ENCODE measurements at regions not wholly inside any gene's neighbourhood (a gene's known extent, or its start where the extent isn't known, plus 50 kb on each side); places are given as distances from the start of the nearest gene placed in this dataset.

GRCh38 chr9:106728860-106729259 is 134.1 kb upstream of the ZNF462 start:
- DNase-seq (ENCODE audit: low read depth, low spot score) (no peak), FAIRE-seq (no peak)
- H3K27me3 ChIP-seq (ENCODE audit: control insufficient read depth, extremely low read depth, insufficient read depth, low read length), result no peaks in the 10 kb centered on the region
- no peaks in the 10 kb centered on the region for H3K36me3 ChIP-seq (ENCODE audit: control insufficient read depth in 2 of 2, extremely low read depth in 1 of 2, insufficient read depth in 2 of 2, low read length in 2 of 2)
- no peak overlapping the region for H3K4me3 ChIP-seq (ENCODE audit: control insufficient read depth in 2 of 3, extremely low read depth in 1 of 3, insufficient read depth in 2 of 3, low read depth in 1 of 3, low read length in 3 of 3)
- no peak overlapping the region for H2AFZ ChIP-seq (ENCODE audit: control insufficient read depth, low read length)
- dilution Hi-C loops (cut with MboI; ENCODE audit: extremely low pct_ligation_motif_present, low sequenced_read_pairs), result no loop called here
- H3K9me1 ChIP-seq (ENCODE audit: control insufficient read depth, extremely low read depth, insufficient read depth, low read length), result no peaks in the 10 kb centered on the region
- no peaks in the 10 kb centered on the region for H3K79me2 ChIP-seq (ENCODE audit: control insufficient read depth, insufficient read depth, low read length)
- no peaks in the 10 kb centered on the region for H3K4me1 ChIP-seq (ENCODE audit: control insufficient read depth, extremely low read depth, insufficient read depth, low read length)
- no peak overlapping the region for H3K9ac ChIP-seq (ENCODE audit: control insufficient read depth, extremely low read depth, insufficient read depth, low read length)
- H3K27ac ChIP-seq (ENCODE audit: control insufficient read depth, insufficient read depth, low read length), result no peak overlapping the region
- H3K9me3 ChIP-seq (ENCODE audit: control insufficient read depth, low read depth, low read length), result no peaks in the 10 kb centered on the region
- H4K20me1 ChIP-seq (ENCODE audit: control insufficient read depth, extremely low read depth, insufficient read depth, low read length), result no peaks in the 10 kb centered on the region
- no peak overlapping the region for H3K4me2 ChIP-seq (ENCODE audit: control insufficient read depth, extremely low read depth, insufficient read depth, low read depth, low read length)
- TF ChIP-seq EZH2 (IDR thresholded peaks at IDR 0.05; ENCODE audit: low read length) (no peak), CTCF (optimal IDR thresholded peaks at IDR 0.05 in 1 of 3, IDR thresholded peaks at IDR 0.05 in 1 of 3, conservative IDR thresholded peaks at IDR 0.05 in 1 of 3; ENCODE audit: extremely low read depth in 1 of 3, insufficient read depth in 2 of 3, low read length in 3 of 3) (no peak)

- dilution Hi-C loops (cut with MboI; ENCODE audit: extremely low pct_ligation_motif_present, low sequenced_read_pairs), result no loop called here
Observed at GRCh38 chr9:106731910-106732309, 131.1 kb upstream of the ZNF462 start.

More at GRCh38 chr9:106731910-106732309, 131.1 kb upstream of the ZNF462 start:
- FAIRE-seq (no peak), DNase-seq (ENCODE audit: low read depth, low spot score) (no peak)
- Histone ChIP-seq H3K9ac (ENCODE audit: control insufficient read depth, extremely low read depth, insufficient read depth, low read length) (no peak overlapping the region), H3K4me1 (ENCODE audit: control insufficient read depth, extremely low read depth, insufficient read depth, low read length) (no peaks in the 10 kb centered on the region), H2AFZ (ENCODE audit: control insufficient read depth, low read length) (no peak overlapping the region), H3K79me2 (ENCODE audit: control insufficient read depth, insufficient read depth, low read length) (no peaks in the 10 kb centered on the region), H4K20me1 (ENCODE audit: control insufficient read depth, extremely low read depth, insufficient read depth, low read length) (no peaks in the 10 kb centered on the region), H3K27me3 (ENCODE audit: control insufficient read depth, extremely low read depth, insufficient read depth, low read length) (no peaks in the 10 kb centered on the region), H3K36me3 (ENCODE audit: control insufficient read depth in 2 of 2, extremely low read depth in 1 of 2, insufficient read depth in 2 of 2, low read length in 2 of 2) (no peaks in the 10 kb centered on the region), H3K9me3 (ENCODE audit: control insufficient read depth, low read depth, low read length) (no peaks in the 10 kb centered on the region), H3K27ac (ENCODE audit: control insufficient read depth, insufficient read depth, low read length) (no peak overlapping the region), H3K4me3 (ENCODE audit: control insufficient read depth in 2 of 3, extremely low read depth in 1 of 3, insufficient read depth in 2 of 3, low read depth in 1 of 3, low read length in 3 of 3) (no peak overlapping the region), H3K4me2 (ENCODE audit: control insufficient read depth, extremely low read depth, insufficient read depth, low read depth, low read length) (no peak overlapping the region), H3K9me1 (ENCODE audit: control insufficient read depth, extremely low read depth, insufficient read depth, low read length) (no peaks in the 10 kb centered on the region)
- TF ChIP-seq CTCF (optimal IDR thresholded peaks at IDR 0.05 in 1 of 3, IDR thresholded peaks at IDR 0.05 in 1 of 3, conservative IDR thresholded peaks at IDR 0.05 in 1 of 3; ENCODE audit: extremely low read depth in 1 of 3, insufficient read depth in 2 of 3, low read length in 3 of 3), result no peak
